OCI-LY1 (cell line): ENCODE measurements at regions not wholly inside any gene's neighbourhood (a gene's known extent, or its start where the extent isn't known, plus 50 kb on each side); places are given as distances from the start of the nearest gene placed in this dataset.

ENCODE experiments used
- H2AFZ ChIP-seq: fragments of 200-600 bp; sonication (generic), shearing (Covaris generic); 2 replicates; pipeline ENCODE4 v1.6.0; 2014; ENCODE audit warnings: antibody characterized with exemption, mild to moderate bottlenecking, low read length
- H3F3A ChIP-seq: fragments of 200-600 bp; sonication (generic), shearing (Covaris generic); 2 replicates; pipeline ENCODE4 v1.6.0; 2014; ENCODE audit warnings: mild to moderate bottlenecking, antibody characterized with exemption, low read length, moderate library complexity; ENCODE audit not compliant: insufficient read depth
- H3K27ac ChIP-seq: fragments of 200-600 bp; sonication (generic); 2 replicates; pipeline ENCODE4 v1.5.1; 2014; ENCODE audit warnings: low read length, mixed run types, mild to moderate bottlenecking, low read depth; ENCODE audit not compliant: poor library complexity, severe bottlenecking
- H3K27me3 ChIP-seq: fragments of 200-600 bp; sonication (generic); 2 replicates; pipeline ENCODE4 v1.6.0; 2014; ENCODE audit warnings: antibody characterized with exemption, mild to moderate bottlenecking, low read length, moderate library complexity; ENCODE audit not compliant: insufficient read depth
- H3K36me3 ChIP-seq: fragments of 200-600 bp; sonication (generic); 2 replicates; pipeline ENCODE4 v1.6.1; 2014; ENCODE audit warnings: mild to moderate bottlenecking, antibody characterized with exemption, low read length, moderate library complexity, mixed read lengths; ENCODE audit not compliant: insufficient read depth
- H3K4me1 ChIP-seq: fragments of 200-600 bp; sonication (generic); 2 replicates; pipeline ENCODE4 v1.5.1; 2014; ENCODE audit warnings: mild to moderate bottlenecking, low read length, moderate library complexity; ENCODE audit not compliant: insufficient read depth, severe bottlenecking
- H3K4me2 ChIP-seq: fragments of 200-600 bp; sonication (generic), shearing (Covaris generic); 2 replicates; pipeline ENCODE4 v1.6.1; 2014; ENCODE audit warnings: low read length
- H3K4me3 ChIP-seq: fragments of 200-600 bp; sonication (generic); 2 replicates; pipeline ENCODE4 v1.5.1; 2014; ENCODE audit warnings: low read length, low read depth, mild to moderate bottlenecking, mixed read lengths; ENCODE audit not compliant: poor library complexity, severe bottlenecking
- H3K79me2 ChIP-seq: fragments of 200-600 bp; shearing (Covaris generic); 2 replicates; pipeline ENCODE4 v1.6.1; 2016; ENCODE audit warnings: mixed run types, low read length, mixed read lengths; ENCODE audit not compliant: insufficient read depth
- H3K9ac ChIP-seq: fragments of 200-600 bp; sonication (generic), shearing (Covaris generic); 2 replicates; pipeline ENCODE4 v1.6.1; 2014; ENCODE audit warnings: mild to moderate bottlenecking, low read length, mixed read lengths
- H3K9me2 ChIP-seq: fragments of 200-600 bp; sonication (generic), shearing (Covaris generic); 2 replicates; pipeline ENCODE4 v1.6.1; 2014; ENCODE audit warnings: low read depth, mild to moderate bottlenecking, low read length, mixed read lengths
- H3K9me3 ChIP-seq: fragments of 200-600 bp; shearing (Covaris generic); 2 replicates; pipeline ENCODE4 v1.6.1; 2014; ENCODE audit warnings: low read length, mixed read lengths
- H4K20me1 ChIP-seq: fragments of 200-600 bp; sonication (generic), shearing (Covaris generic); 2 replicates; pipeline ENCODE4 v1.6.0; 2016; ENCODE audit warnings: mild to moderate bottlenecking, low read length; ENCODE audit not compliant: insufficient read depth
- EZH2 ChIP-seq: fragments of 200-600 bp; sonication (generic), shearing (Covaris generic); IDR thresholded peaks from 2 replicates; pipeline ENCODE4 v1.8.0; 2017; ENCODE audit warnings: borderline replicate concordance, mixed run types, mild to moderate bottlenecking, antibody characterized with exemption, low read length, moderate library complexity, mixed read lengths
- TF ChIP-seq, protein P1 (sequence below): fragments of 200-600 bp; sonication (generic), shearing (Covaris generic); IDR thresholded peaks from 2 replicates; pipeline ENCODE4 v1.5.1; 2017; ENCODE audit warnings: mild to moderate bottlenecking, antibody characterized with exemption, low read length, moderate library complexity, mixed read lengths

DNA sequence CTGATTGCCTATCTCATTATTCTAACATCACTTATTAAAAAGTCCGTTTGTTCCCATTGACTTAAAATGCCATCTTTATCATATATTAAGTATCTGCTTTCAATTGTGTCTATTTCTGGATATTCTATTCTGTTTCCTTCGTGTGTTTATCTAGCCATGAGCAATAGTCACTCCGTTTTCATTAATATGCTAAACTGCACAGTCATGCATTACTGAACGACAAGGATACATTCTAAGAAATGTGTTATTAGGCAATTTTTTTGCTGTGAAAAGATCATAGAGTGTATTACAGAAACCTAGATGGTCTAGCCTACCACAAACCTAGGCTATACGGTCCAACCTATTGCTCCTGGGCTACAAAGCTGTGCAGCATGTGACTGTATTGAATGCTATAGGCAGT is 482.9 kb downstream of the IRX1 start:
- no peak overlapping the region for H3K27ac ChIP-seq
- H3K4me2 ChIP-seq = no peak overlapping the region
- H3F3A ChIP-seq = no peaks in the 10 kb centered on the region
- H4K20me1 ChIP-seq = no peaks in the 10 kb centered on the region
- H3K4me1 ChIP-seq = no peaks in the 10 kb centered on the region
- no peaks in the 10 kb centered on the region for H3K27me3 ChIP-seq
- H3K9ac ChIP-seq = no peak overlapping the region
- no peaks in the 10 kb centered on the region for H3K79me2 ChIP-seq
- no peaks in the 10 kb centered on the region for H3K9me2 ChIP-seq
- H3K4me3 ChIP-seq = no peak overlapping the region
- no peak for TF ChIP-seq EZH2
- TF ChIP-seq, protein P1, sequence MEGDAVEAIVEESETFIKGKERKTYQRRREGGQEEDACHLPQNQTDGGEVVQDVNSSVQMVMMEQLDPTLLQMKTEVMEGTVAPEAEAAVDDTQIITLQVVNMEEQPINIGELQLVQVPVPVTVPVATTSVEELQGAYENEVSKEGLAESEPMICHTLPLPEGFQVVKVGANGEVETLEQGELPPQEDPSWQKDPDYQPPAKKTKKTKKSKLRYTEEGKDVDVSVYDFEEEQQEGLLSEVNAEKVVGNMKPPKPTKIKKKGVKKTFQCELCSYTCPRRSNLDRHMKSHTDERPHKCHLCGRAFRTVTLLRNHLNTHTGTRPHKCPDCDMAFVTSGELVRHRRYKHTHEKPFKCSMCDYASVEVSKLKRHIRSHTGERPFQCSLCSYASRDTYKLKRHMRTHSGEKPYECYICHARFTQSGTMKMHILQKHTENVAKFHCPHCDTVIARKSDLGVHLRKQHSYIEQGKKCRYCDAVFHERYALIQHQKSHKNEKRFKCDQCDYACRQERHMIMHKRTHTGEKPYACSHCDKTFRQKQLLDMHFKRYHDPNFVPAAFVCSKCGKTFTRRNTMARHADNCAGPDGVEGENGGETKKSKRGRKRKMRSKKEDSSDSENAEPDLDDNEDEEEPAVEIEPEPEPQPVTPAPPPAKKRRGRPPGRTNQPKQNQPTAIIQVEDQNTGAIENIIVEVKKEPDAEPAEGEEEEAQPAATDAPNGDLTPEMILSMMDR = no peak
- H3K9me3 ChIP-seq = no peaks in the 10 kb centered on the region
- H3K36me3 ChIP-seq = no peaks in the 10 kb centered on the region
- H2AFZ ChIP-seq = no peak overlapping the region

DNA sequence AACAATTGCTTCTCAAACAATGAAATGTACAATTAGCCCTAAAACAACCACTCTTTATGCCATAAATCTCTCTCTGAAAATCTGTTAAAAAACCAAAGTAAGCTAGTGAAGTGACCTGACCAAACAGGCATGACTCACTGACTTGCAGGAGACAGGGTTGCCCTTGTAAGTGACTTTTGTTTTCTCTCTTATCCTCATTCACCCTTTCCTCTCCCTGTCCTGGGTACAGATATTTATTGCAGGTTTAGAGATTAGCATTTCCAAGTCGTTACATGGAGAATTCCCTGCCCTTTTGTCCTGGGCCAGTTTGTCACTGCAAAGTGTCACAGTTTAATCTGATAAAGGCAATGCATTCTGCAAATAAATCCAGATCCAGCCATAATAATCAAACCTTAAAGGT is 484.2 kb downstream of the IRX1 start:
- H3K9ac ChIP-seq = no peak overlapping the region
- no peak overlapping the region for H3K4me3 ChIP-seq
- H3K9me2 ChIP-seq = no peaks in the 10 kb centered on the region
- no peaks in the 10 kb centered on the region for H3K79me2 ChIP-seq
- no peaks in the 10 kb centered on the region for H4K20me1 ChIP-seq
- TF ChIP-seq EZH2 = no peak
- TF ChIP-seq, protein P1 = no peak
- no peaks in the 10 kb centered on the region for H3K36me3 ChIP-seq
- no peaks in the 10 kb centered on the region for H3K27me3 ChIP-seq
- no peak overlapping the region for H3K4me2 ChIP-seq
- no peak overlapping the region for H2AFZ ChIP-seq
- no peaks in the 10 kb centered on the region for H3K4me1 ChIP-seq
- no peak overlapping the region for H3K27ac ChIP-seq
- H3K9me3 ChIP-seq = no peaks in the 10 kb centered on the region
- no peaks in the 10 kb centered on the region for H3F3A ChIP-seq

DNA sequence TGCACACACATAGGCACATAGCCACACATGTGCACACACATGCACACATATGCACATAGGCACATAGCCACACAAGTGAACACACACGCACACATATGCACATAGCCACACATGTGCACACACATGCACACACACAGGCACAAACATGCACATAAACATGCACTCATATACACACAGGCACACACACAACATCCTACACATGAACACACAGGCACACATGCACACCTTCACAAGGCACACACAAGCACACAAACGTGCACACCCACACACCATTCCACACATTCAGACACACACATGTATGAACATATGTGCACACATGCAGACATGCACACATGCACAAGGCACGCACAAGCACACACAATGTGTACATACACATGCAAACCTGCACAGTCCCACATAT is 484.7 kb downstream of the IRX1 start:
- Histone ChIP-seq H3K4me1 (no peaks in the 10 kb centered on the region), H3F3A (no peaks in the 10 kb centered on the region)

More for the DNA sequence above, 484.7 kb downstream of the IRX1 start:
- Histone ChIP-seq H3K27me3 (no peaks in the 10 kb centered on the region), H3K27ac (no peak overlapping the region), H3K79me2 (no peaks in the 10 kb centered on the region), H3K9ac (no peak overlapping the region), H3K9me2 (no peaks in the 10 kb centered on the region), H3K9me3 (no peaks in the 10 kb centered on the region), H3K36me3 (no peaks in the 10 kb centered on the region), H2AFZ (no peak overlapping the region), H3K4me3 (no peak overlapping the region), H3K4me2 (no peak overlapping the region), H4K20me1 (no peaks in the 10 kb centered on the region)
- no peak for TF ChIP-seq EZH2
- TF ChIP-seq, protein P1 = no peak
